NCI-H82 treated with DMSO at 0.1 percent for 48 hours (cell line): ENCODE measurements at regions not wholly inside any gene's neighbourhood (a gene's known extent, or its start where the extent isn't known, plus 50 kb on each side); places are given as distances from the start of the nearest gene placed in this dataset.

Experiments
- DNase-seq: peaks from one replicate; lab custom pipeline; 2025; ENCODE audit not compliant: unreplicated experiment; lab: John Stamatoyannopoulos, UW

GRCh38 chr6:147811913-147812629, 303.6 kb downstream of the SAMD5 start:
- no peak for DNase-seq

- no peak for DNase-seq
Measured at GRCh38 chr6:147817042-147817689, 308.7 kb downstream of the SAMD5 start.

GRCh38 chr6:147820520-147820919, 312.0 kb downstream of the SAMD5 start:
- no peak for DNase-seq

- DNase-seq: no peak
Measured at GRCh38 chr6:147821295-147821897, 312.9 kb downstream of the SAMD5 start.

GRCh38 chr6:147823936-147824335, 315.4 kb downstream of the SAMD5 start:
- DNase-seq: no peak

GRCh38 chr6:147825848-147826247, 317.4 kb downstream of the SAMD5 start:
- no peak for DNase-seq

- DNase-seq: no peak
Measured at GRCh38 chr6:147826698-147827097, 318.2 kb downstream of the SAMD5 start.

GRCh38 chr6:147829418-147829817, 320.9 kb downstream of the SAMD5 start:
- no peak for DNase-seq

GRCh38 chr6:147829835-147830234, 321.3 kb downstream of the SAMD5 start:
- DNase-seq: no peak

- no peak for DNase-seq
Measured at GRCh38 chr6:147831356-147831755, 322.9 kb downstream of the SAMD5 start.

GRCh38 chr6:147833607-147834006, 325.1 kb downstream of the SAMD5 start:
- DNase-seq: no peak

- DNase-seq: no peak
Measured at GRCh38 chr6:147834084-147834776, 325.7 kb downstream of the SAMD5 start.

GRCh38 chr6:147837540-147837939, 329.1 kb downstream of the SAMD5 start:
- DNase-seq: no peak

GRCh38 chr6:147839708-147840610, 331.5 kb downstream of the SAMD5 start:
- no peak for DNase-seq

GRCh38 chr6:147841547-147842148, 333.2 kb downstream of the SAMD5 start:
- DNase-seq: no peak

- no peak for DNase-seq
Measured at GRCh38 chr6:147849401-147850330, 341.2 kb downstream of the SAMD5 start.

- no peak for DNase-seq
Measured at GRCh38 chr6:147852772-147853171, 344.3 kb downstream of the SAMD5 start.

- DNase-seq: no peak
Measured at GRCh38 chr6:147853574-147853973, 345.1 kb downstream of the SAMD5 start.

GRCh38 chr6:147855803-147856482, 347.5 kb downstream of the SAMD5 start:
- DNase-seq: no peak
